Left ventricle myocardium inferior (tissue), 1 donor: ENCODE measurements at regions not wholly inside any gene's neighbourhood (a gene's known extent, or its start where the extent isn't known, plus 50 kb on each side); places are given as distances from the start of the nearest gene placed in this dataset.

Experiments used
- DNase-seq: peaks from one replicate; pipeline ENCODE4 v3.0.0-alpha.2; 2020
- H3K27ac ChIP-seq: fragments of 200-600 bp; replicated peaks from 2 replicates; pipeline ENCODE4 v1.8.0; 2021
- H3K27me3 ChIP-seq: fragments of 200-600 bp; 2 replicates; pipeline ENCODE4 v1.8.0; 2021; ENCODE audit warnings: low read depth
- H3K36me3 ChIP-seq: fragments of 200-600 bp; 2 replicates; pipeline ENCODE4 v1.8.0; 2021
- H3K4me1 ChIP-seq: fragments of 200-600 bp; 2 replicates; pipeline ENCODE4 v1.8.0; 2021
- H3K4me3 ChIP-seq: fragments of 200-600 bp; 2 replicates; pipeline ENCODE4 v1.8.0; 2021; ENCODE audit warnings: mild to moderate bottlenecking, moderate library complexity
- H3K9me3 ChIP-seq: fragments of 200-600 bp; replicated peaks from 2 replicates; pipeline ENCODE4 v1.8.0; 2021
- CTCF ChIP-seq: fragments of 200-600 bp; IDR thresholded peaks from 2 replicates; pipeline ENCODE4 v1.8.0; 2021; ENCODE audit warnings: antibody characterized with exemption, mild to moderate bottlenecking, borderline replicate concordance
- intact Hi-C: fragments of 100-400 bp; cut with micrococcal nuclease; formaldehyde crosslinking; loops from one replicate; pipeline ENCODE4 v1.11.0; 2022
- donor health status: DM: no; HTN: yes; CAD: no; lungs with severe emphysema.

- no peak for TF ChIP-seq CTCF
- Histone ChIP-seq H3K4me3 (no peak overlapping the region), H3K27me3 (no peaks in the 10 kb centered on the region), H3K9me3 (peaks cover 5% of the 10 kb centered on the region), H3K27ac (no peak overlapping the region), H3K36me3 (no peaks in the 10 kb centered on the region), H3K4me1 (no peaks in the 10 kb centered on the region)
- no peak for DNase-seq
- intact Hi-C loops = loop anchor here (10.0 kb wide), 1 partner anchor 55 kb away; no protein-coding TSS in a partner anchor
Observed at GRCh38 chr17:69779378-69780214, 295.4 kb upstream of the KCNJ16 start.

- no peak for DNase-seq
- H3K36me3 ChIP-seq = no peaks in the 10 kb centered on the region
- no peak overlapping the region for H3K4me3 ChIP-seq
- intact Hi-C loops = loop anchor here (10.0 kb wide), 1 partner anchor 59 kb away; no protein-coding TSS in a partner anchor
- H3K27ac ChIP-seq = no peak overlapping the region
- no peak for TF ChIP-seq CTCF
- no peaks in the 10 kb centered on the region for H3K27me3 ChIP-seq
- H3K4me1 ChIP-seq = no peaks in the 10 kb centered on the region
- H3K9me3 ChIP-seq = peaks cover 5% of the 10 kb centered on the region
Observed at GRCh38 chr17:69783865-69784264, 291.2 kb upstream of the KCNJ16 start.

- no peaks in the 10 kb centered on the region for H3K27me3 ChIP-seq
- H3K4me3 ChIP-seq = no peak overlapping the region
- no peaks in the 10 kb centered on the region for H3K36me3 ChIP-seq
- TF ChIP-seq CTCF = no peak
- no peak for DNase-seq
- no peak overlapping the region for H3K27ac ChIP-seq
- intact Hi-C loops = loop anchor here (10.0 kb wide), 1 partner anchor 64 kb away; no protein-coding TSS in a partner anchor
- H3K4me1 ChIP-seq = no peaks in the 10 kb centered on the region
- H3K9me3 ChIP-seq = no peaks in the 10 kb centered on the region
Observed at GRCh38 chr17:69788957-69789356, 286.1 kb upstream of the KCNJ16 start.

- no peak for TF ChIP-seq CTCF
- no peak overlapping the region for H3K27ac ChIP-seq
- H3K4me3 ChIP-seq = no peak overlapping the region
- no peaks in the 10 kb centered on the region for H3K36me3 ChIP-seq
- no peaks in the 10 kb centered on the region for H3K9me3 ChIP-seq
- H3K4me1 ChIP-seq = no peaks in the 10 kb centered on the region
- DNase-seq = no peak
- H3K27me3 ChIP-seq = no peaks in the 10 kb centered on the region
- intact Hi-C loops = no loop called here
Observed at GRCh38 chr17:69796078-69796477, 278.9 kb upstream of the KCNJ16 start.

- Histone ChIP-seq H3K27me3 (no peaks in the 10 kb centered on the region), H3K4me3 (no peak overlapping the region), H3K36me3 (no peaks in the 10 kb centered on the region), H3K4me1 (no peaks in the 10 kb centered on the region), H3K9me3 (peaks cover 5% of the 10 kb centered on the region), H3K27ac (no peak overlapping the region)
- DNase-seq = no peak
- intact Hi-C loops = no loop called here
- no peak for TF ChIP-seq CTCF
Observed at GRCh38 chr17:69800870-69801269, 274.2 kb upstream of the KCNJ16 start.
